IMR-90 (cell line): ENCODE measurements at regions not wholly inside any gene's neighbourhood (a gene's known extent, or its start where the extent isn't known, plus 50 kb on each side); places are given as distances from the start of the nearest gene placed in this dataset.

Experiments used
- ATAC-seq: fragments of 200-7000 bp; cut with Tn5 transposase; 2 replicates; pipeline ENCODE4 v1.9.1; 2020; ENCODE audit warnings: low read depth, mild to moderate bottlenecking, moderate library complexity
- BruUV-seq: library from RNA; stranded (reverse); fragments of 400-500 nt; replicated peaks from 2 replicates; lab custom pipeline; 2021; lab: Mats Ljungman, UMichigan
- CTCF ChIA-PET: fragments of 300-600 bp; formaldehyde crosslinking; extraction: SDS; loops from one replicate; lab custom pipeline; 2021; ENCODE audit warnings: antibody characterized with exemption; lab: Yijun Ruan, JAX
- POLR2A ChIA-PET: fragments of 300-600 bp; sonication (Branson Sonifier 250); formaldehyde crosslinking; loops from one replicate; lab custom pipeline; 2022; ENCODE audit warnings: antibody characterized with exemption; ENCODE audit not compliant: unreplicated experiment; lab: Charles Lee
- DNase-seq: peaks from one replicate; pipeline ENCODE4 v3.0.0; 2013
- H2AFZ ChIP-seq: replicated peaks from 2 replicates; pipeline ENCODE3; 2013; ENCODE audit warnings: low read length, mild to moderate bottlenecking; ENCODE audit not compliant: poor library complexity
- H2AK5ac ChIP-seq: 2 replicates; pipeline ENCODE4 v1.6.1; 2013; ENCODE audit warnings: low read depth, low read length, inconsistent platforms
- H2AK9ac ChIP-seq: replicated peaks from 2 replicates; pipeline ENCODE3; 2013; ENCODE audit warnings: mild to moderate bottlenecking, low read depth, low read length, moderate library complexity; ENCODE audit not compliant: poor library complexity
- H2BK120ac ChIP-seq: 2 replicates; pipeline ENCODE4 v1.6.1; 2013; ENCODE audit warnings: low read depth, low read length, inconsistent platforms
- H2BK15ac ChIP-seq: 3 replicates; pipeline ENCODE4 v1.6.1; 2013; ENCODE audit warnings: low read depth, low read length, inconsistent platforms
- H2BK20ac ChIP-seq: 2 replicates; pipeline ENCODE4 v1.6.1; 2013; ENCODE audit warnings: low read depth, mild to moderate bottlenecking, inconsistent platforms, low read length, moderate library complexity
- H2BK5ac ChIP-seq: 2 replicates; pipeline ENCODE4 v1.6.1; 2013; ENCODE audit warnings: mild to moderate bottlenecking, low read depth, low read length, inconsistent platforms; ENCODE audit not compliant: poor library complexity, severe bottlenecking
- H3K14ac ChIP-seq: replicated peaks from 2 replicates; pipeline ENCODE4 v1.6.1; 2013; ENCODE audit warnings: low read depth, low read length, inconsistent platforms
- H3K18ac ChIP-seq: 2 replicates; pipeline ENCODE4 v1.6.1; 2013; ENCODE audit warnings: low read depth, low read length, control low read depth
- H3K23ac ChIP-seq: 2 replicates; pipeline ENCODE4 v1.6.1; 2013; ENCODE audit warnings: low read depth, low read length, inconsistent platforms
- H3K27ac ChIP-seq: 2 replicates; pipeline ENCODE4 v1.5.1; 2013; ENCODE audit warnings: mild to moderate bottlenecking, control low read depth, low read length; ENCODE audit not compliant: insufficient read depth
- H3K27me3 ChIP-seq: 2 replicates; pipeline ENCODE4 v1.6.1; 2013; ENCODE audit warnings: low read length; ENCODE audit not compliant: control insufficient read depth, insufficient read depth
- H3K36me3 ChIP-seq: 2 replicates; pipeline ENCODE4 v1.6.1; 2013; ENCODE audit warnings: low read length, mixed read lengths; ENCODE audit not compliant: control insufficient read depth, insufficient read depth
- H3K4ac ChIP-seq: 2 replicates; pipeline ENCODE4 v1.6.1; 2013; ENCODE audit warnings: low read depth, low read length, inconsistent platforms
- H3K4me1 ChIP-seq: 2 replicates; pipeline ENCODE4 v1.6.1; 2013; ENCODE audit warnings: low read length, mixed read lengths; ENCODE audit not compliant: control insufficient read depth, insufficient read depth
- H3K4me2 ChIP-seq: 2 replicates; pipeline ENCODE4 v1.6.1; 2013; ENCODE audit warnings: low read depth, mild to moderate bottlenecking, control low read depth, low read length, moderate library complexity
- H3K4me3 ChIP-seq: 2 replicates; pipeline ENCODE4 v1.5.1; 2013; ENCODE audit warnings: low read depth, mild to moderate bottlenecking, control low read depth, low read length, moderate library complexity; ENCODE audit not compliant: insufficient read depth
- H3K56ac ChIP-seq: 2 replicates; pipeline ENCODE4 v1.6.1; 2013; ENCODE audit warnings: low read length, inconsistent platforms; ENCODE audit not compliant: insufficient read depth; ENCODE audit errors: extremely low read depth
- H3K79me1 ChIP-seq, 2 experiments: 2 replicates each; pipeline ENCODE4 v1.6.1; 2013; ENCODE audit warnings: low read length in 2 of 2, inconsistent platforms in 1 of 2, low read depth in 1 of 2
- H3K9ac ChIP-seq: 2 replicates; pipeline ENCODE4 v1.6.1; 2013; ENCODE audit warnings: low read depth, low read length, control low read depth
- H3K9me1 ChIP-seq: 2 replicates; pipeline ENCODE4 v1.6.1; 2013; ENCODE audit warnings: low read length, inconsistent platforms; ENCODE audit not compliant: insufficient read depth
- H3K9me3 ChIP-seq: 2 replicates; pipeline ENCODE4 v1.6.1; 2013; ENCODE audit warnings: low read length; ENCODE audit not compliant: control insufficient read depth, insufficient read depth
- H4K20me1 ChIP-seq: 2 replicates; pipeline ENCODE4 v1.6.1; 2013; ENCODE audit warnings: low read length, inconsistent platforms; ENCODE audit not compliant: insufficient read depth
- H4K5ac ChIP-seq: 2 replicates; pipeline ENCODE4 v1.6.1; 2013; ENCODE audit warnings: mild to moderate bottlenecking, low read depth, low read length, control low read depth
- H4K8ac ChIP-seq, 2 experiments: 2 replicates each; pipeline ENCODE4 v1.6.1; 2013; ENCODE audit warnings: low read depth in 2 of 2, low read length in 2 of 2, control low read depth in 1 of 2, inconsistent platforms in 1 of 2
- H4K91ac ChIP-seq: 2 replicates; pipeline ENCODE4 v1.6.1; 2013; ENCODE audit warnings: low read depth, low read length, inconsistent platforms; ENCODE audit not compliant: insufficient read depth
- BHLHE40 ChIP-seq: fragments of 150-350 bp; IDR thresholded peaks from 2 replicates; pipeline ENCODE4 v1.6.1; 2016; ENCODE audit warnings: mild to moderate bottlenecking, low read depth, low read length
- CEBPB ChIP-seq: IDR thresholded peaks from 2 replicates; pipeline ENCODE4 v1.6.1; 2012; ENCODE audit warnings: low read depth, low read length, improper control_type of control experiment
- CHD1 ChIP-seq: IDR thresholded peaks from 2 replicates; pipeline ENCODE4 v1.6.1; 2012; ENCODE audit warnings: low read depth, low read length, improper control_type of control experiment
- CTCF ChIP-seq: conservative IDR thresholded peaks from 2 replicates; pipeline ENCODE4 v1.5.1; 2012; ENCODE audit warnings: mild to moderate bottlenecking, low read depth, low read length, improper control_type of control experiment
- FOS ChIP-seq: fragments of 150-350 bp; IDR thresholded peaks from 2 replicates; pipeline ENCODE4 v1.6.1; 2016; ENCODE audit warnings: low read depth, low read length
- MAFK ChIP-seq: IDR thresholded peaks from 2 replicates; pipeline ENCODE4 v1.6.1; 2012; ENCODE audit warnings: low read depth, low read length, improper control_type of control experiment
- MAZ ChIP-seq: IDR thresholded peaks from 2 replicates; pipeline ENCODE4 v1.6.1; 2012; ENCODE audit warnings: low read depth, mild to moderate bottlenecking, low read length, improper control_type of control experiment, moderate library complexity, borderline replicate concordance
- MXI1 ChIP-seq: IDR thresholded peaks from 2 replicates; pipeline ENCODE4 v1.6.1; 2012; ENCODE audit warnings: low read depth, mild to moderate bottlenecking, low read length, moderate library complexity, borderline replicate concordance
- NFE2L2 ChIP-seq: fragments of 150-350 bp; IDR thresholded peaks from 2 replicates; pipeline ENCODE4 v1.6.1; 2016; ENCODE audit warnings: low read depth, mild to moderate bottlenecking, low read length
- POLR2A ChIP-seq: IDR thresholded peaks from 2 replicates; pipeline ENCODE4 v1.6.1; 2012; ENCODE audit warnings: mild to moderate bottlenecking, low read depth, low read length
- RAD21 ChIP-seq: IDR thresholded peaks from 2 replicates; pipeline ENCODE4 v1.6.1; 2012; ENCODE audit warnings: low read length, improper control_type of control experiment
- RCOR1 ChIP-seq: IDR thresholded peaks from 2 replicates; pipeline ENCODE4 v1.6.1; 2012; ENCODE audit warnings: mild to moderate bottlenecking, low read length, improper control_type of control experiment; ENCODE audit not compliant: insufficient replicate concordance
- RFX5 ChIP-seq: IDR thresholded peaks from 2 replicates; pipeline ENCODE4 v1.8.0; 2012; ENCODE audit warnings: low read depth, mild to moderate bottlenecking, low read length, moderate library complexity
- SMC3 ChIP-seq: fragments of 150-350 bp; IDR thresholded peaks from 2 replicates; pipeline ENCODE4 v1.6.1; 2016; ENCODE audit warnings: low read depth, mild to moderate bottlenecking, antibody characterized with exemption, low read length, moderate library complexity
- WGBS, 2 experiments: methylation state at CpG; one replicate each; pipeline versions ENCODE4 v1.1.5 to v1.1.7; 2013; ENCODE audit warnings: missing lambda C conversion rate in 2 of 2; ENCODE audit not compliant: insufficient read length in 1 of 2; ENCODE audit errors: extremely low coverage in 2 of 2; 5-methylcytosine and 5-hydroxymethylcytosine counted together
- dilution Hi-C: fragments of 300-500 bp; cut with HindIII; formaldehyde crosslinking; loops from one replicate; pipeline ENCODE4 v1.14.3; 2018; ENCODE audit warnings: low sequenced_read_pairs; ENCODE audit not compliant: unreplicated experiment
- in situ Hi-C: fragments of 300-500 bp; cut with MboI; formaldehyde crosslinking; loops from 3 replicates; pipeline ENCODE4 v1.14.3; 2019; ENCODE audit warnings: low sequenced_read_pairs, inconsistent platforms, mixed read lengths
- intact Hi-C: fragments of 100-400 bp; cut with micrococcal nuclease; formaldehyde crosslinking; loops from 2 replicates; pipeline ENCODE4 v1.10.0; 2022
- TF ChIP-seq, protein P1 (sequence below): fragments of 150-350 bp; IDR thresholded peaks from 2 replicates; pipeline ENCODE4 v1.6.1; 2017; ENCODE audit warnings: mild to moderate bottlenecking, antibody characterized with exemption, low read length, low read depth
- TF ChIP-seq, protein P2 (sequence below): fragments of 150-350 bp; IDR thresholded peaks from 2 replicates; pipeline ENCODE4 v1.6.1; 2016; ENCODE audit warnings: low read depth, mild to moderate bottlenecking, low read length, moderate library complexity, borderline replicate concordance

DNA sequence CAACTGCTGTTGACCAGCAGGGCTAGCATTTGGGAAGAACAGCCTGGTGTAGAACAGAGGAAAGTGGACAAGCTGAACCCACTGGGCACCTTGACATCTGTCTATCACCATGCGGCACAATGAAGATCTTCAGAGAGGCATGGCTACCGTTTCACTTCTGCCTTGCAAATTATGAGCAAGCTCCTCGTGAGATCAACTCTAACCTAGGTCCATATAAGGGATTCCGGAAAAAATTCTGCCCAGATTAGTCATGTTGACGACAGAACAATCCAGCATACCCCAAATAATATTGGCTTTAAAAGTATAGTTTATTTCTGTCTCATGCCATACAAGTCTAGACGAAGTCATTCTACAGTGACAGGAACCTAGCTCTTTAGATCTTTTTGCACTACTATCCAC, 91.6 kb upstream of the ATF7IP start:
- Histone ChIP-seq H3K36me3 (no peaks in the 10 kb centered on the region), H3K4me1 (peaks cover 4% of the 10 kb centered on the region), H4K8ac (peak overlapping the region in 1 of 2 experiments; percentile 75; a peak in 2 of 4 replicates), H2AFZ (peak overlapping the region; percentile 62), H4K20me1 (no peaks in the 10 kb centered on the region), H2BK15ac (no peak overlapping the region; the same call in 2 of the 3 replicates), H3K4me2 (no peak overlapping the region), H3K27me3 (no peaks in the 10 kb centered on the region), H3K14ac (peak overlapping the region; percentile 48; the same call in 1 of the 2 replicates), H3K4ac (peak overlapping the region; percentile 44), H4K91ac (peak overlapping the region; percentile 36; the same call in 1 of the 2 replicates), H3K18ac (peak overlapping the region; percentile 59; the same call in 1 of the 2 replicates), H3K9ac (no peak overlapping the region), H3K23ac (no peak overlapping the region), H3K79me1 (no peaks in the 10 kb centered on the region; a peak in 1 of 4 replicates), H3K4me3 (no peak overlapping the region), H2BK20ac (no peak overlapping the region), H3K9me3 (no peaks in the 10 kb centered on the region; the same call in 1 of the 2 replicates), H2BK120ac (peak overlapping the region; percentile 58), H2AK5ac (peak overlapping the region; percentile 36; the same call in 1 of the 2 replicates), H3K9me1 (no peaks in the 10 kb centered on the region), H2BK5ac (peak overlapping the region; percentile 83), H3K56ac (no peak overlapping the region), H4K5ac (peak overlapping the region; percentile 86; the same call in 1 of the 2 replicates), H3K27ac (0 out of 2 replicates have a peak overlapping the region, but pooled peaks have one; percentile 43), H2AK9ac (no peak overlapping the region)
- CTCF ChIA-PET: interaction anchor here (0.6 kb wide), 1 partner anchor 48 kb away, joined by 6 read pairs; no protein-coding TSS in a partner anchor
- ATAC-seq (peak; percentile 69), DNase-seq (peak; percentile 68)
- in situ Hi-C loops: no loop called here
- POLR2A ChIA-PET: no interaction called here
- no CpG with 5 or more reads among the region's 6 CpGs for WGBS, 2 experiments
- intact Hi-C loops: no loop called here
- TF ChIP-seq MAZ (no peak), MAFK (no peak), BHLHE40 (no peak), CTCF (no peak), NFE2L2 (no peak), CHD1 (no peak), CEBPB (no peak), SMC3 (no peak), RCOR1 (no peak), MXI1 (no peak), RAD21 (no peak), FOS (no peak), POLR2A (no peak), RFX5 (no peak)
- TF ChIP-seq, protein P1, sequence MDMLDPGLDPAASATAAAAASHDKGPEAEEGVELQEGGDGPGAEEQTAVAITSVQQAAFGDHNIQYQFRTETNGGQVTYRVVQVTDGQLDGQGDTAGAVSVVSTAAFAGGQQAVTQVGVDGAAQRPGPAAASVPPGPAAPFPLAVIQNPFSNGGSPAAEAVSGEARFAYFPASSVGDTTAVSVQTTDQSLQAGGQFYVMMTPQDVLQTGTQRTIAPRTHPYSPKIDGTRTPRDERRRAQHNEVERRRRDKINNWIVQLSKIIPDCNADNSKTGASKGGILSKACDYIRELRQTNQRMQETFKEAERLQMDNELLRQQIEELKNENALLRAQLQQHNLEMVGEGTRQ: no peak
- TF ChIP-seq, protein P2, sequence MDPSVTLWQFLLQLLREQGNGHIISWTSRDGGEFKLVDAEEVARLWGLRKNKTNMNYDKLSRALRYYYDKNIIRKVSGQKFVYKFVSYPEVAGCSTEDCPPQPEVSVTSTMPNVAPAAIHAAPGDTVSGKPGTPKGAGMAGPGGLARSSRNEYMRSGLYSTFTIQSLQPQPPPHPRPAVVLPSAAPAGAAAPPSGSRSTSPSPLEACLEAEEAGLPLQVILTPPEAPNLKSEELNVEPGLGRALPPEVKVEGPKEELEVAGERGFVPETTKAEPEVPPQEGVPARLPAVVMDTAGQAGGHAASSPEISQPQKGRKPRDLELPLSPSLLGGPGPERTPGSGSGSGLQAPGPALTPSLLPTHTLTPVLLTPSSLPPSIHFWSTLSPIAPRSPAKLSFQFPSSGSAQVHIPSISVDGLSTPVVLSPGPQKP: no peak
- dilution Hi-C loops: no loop called here
- BruUV-seq: no TSS peak
